ENCODE measurements at regions not wholly inside any gene's neighbourhood (a gene's known extent, or its start where the extent isn't known, plus 50 kb on each side); places are given as distances from the start of the nearest gene placed in this dataset.

- DNase-seq: no peak
- no peaks in the 10 kb centered on the region for H3K9me3 Mint-ChIP-seq (ENCODE audit: low read depth, unreplicated experiment)
- H3K27me3 Mint-ChIP-seq (ENCODE audit: unreplicated experiment): no peaks in the 10 kb centered on the region
- no peak for TF ChIP-seq CTCF (IDR thresholded peaks at IDR 0.05; ENCODE audit: unreplicated experiment)
- H3K4me1 Mint-ChIP-seq (ENCODE audit: low read depth, unreplicated experiment): no peaks in the 10 kb centered on the region
- H3K36me3 Mint-ChIP-seq (ENCODE audit: insufficient read depth, unreplicated experiment): peaks cover 3% of the 10 kb centered on the region
- intact Hi-C loops (cut with micrococcal nuclease; ENCODE audit: unreplicated experiment): no loop called here
- BruUV-seq (replicated peaks): no TSS peak
- no peak overlapping the region for H3K4me3 Mint-ChIP-seq (ENCODE audit: low read depth, unreplicated experiment)
- no peak overlapping the region for H3K27ac Mint-ChIP-seq (ENCODE audit: unreplicated experiment)
- CTCF ChIA-PET: no interaction called here
These were observed 317.5 kb upstream of the SOX5 start for GRCh38 chr12:24266982-24267381.

- DNase-seq: no peak
- Mint-ChIP-seq H3K27me3 (ENCODE audit: unreplicated experiment) (no peaks in the 10 kb centered on the region), H3K36me3 (ENCODE audit: insufficient read depth, unreplicated experiment) (no peaks in the 10 kb centered on the region), H3K9me3 (ENCODE audit: low read depth, unreplicated experiment) (peaks cover 3% of the 10 kb centered on the region), H3K4me3 (ENCODE audit: low read depth, unreplicated experiment) (no peak overlapping the region), H3K27ac (ENCODE audit: unreplicated experiment) (no peak overlapping the region), H3K4me1 (ENCODE audit: low read depth, unreplicated experiment) (no peaks in the 10 kb centered on the region)
- CTCF ChIA-PET: interaction anchor here (0.7 kb wide), 1 partner anchor 9 kb away, joined by 4 read pairs; no protein-coding TSS in a partner anchor
- BruUV-seq (replicated peaks): no TSS peak
- intact Hi-C loops (cut with micrococcal nuclease; ENCODE audit: unreplicated experiment): no loop called here
- no peak for TF ChIP-seq CTCF (IDR thresholded peaks at IDR 0.05; ENCODE audit: unreplicated experiment)
These were observed 307.2 kb upstream of the SOX5 start for GRCh38 chr12:24256684-24257083.

GRCh38 chr12:24255920-24256665, 306.6 kb upstream of the SOX5 start:
- intact Hi-C loops (cut with micrococcal nuclease; ENCODE audit: unreplicated experiment): no loop called here
- CTCF ChIA-PET: interaction anchor here (0.7 kb wide), 1 partner anchor 8 kb away, joined by 4 read pairs; no protein-coding TSS in a partner anchor
- BruUV-seq (replicated peaks): no TSS peak

GRCh38 chr12:24252602-24253001, 303.1 kb upstream of the SOX5 start:
- Mint-ChIP-seq H3K9me3 (ENCODE audit: low read depth, unreplicated experiment) (no peaks in the 10 kb centered on the region), H3K4me3 (ENCODE audit: low read depth, unreplicated experiment) (no peak overlapping the region), H3K27ac (ENCODE audit: unreplicated experiment) (no peak overlapping the region), H3K27me3 (ENCODE audit: unreplicated experiment) (no peaks in the 10 kb centered on the region), H3K36me3 (ENCODE audit: insufficient read depth, unreplicated experiment) (no peaks in the 10 kb centered on the region), H3K4me1 (ENCODE audit: low read depth, unreplicated experiment) (no peaks in the 10 kb centered on the region)
- intact Hi-C loops (cut with micrococcal nuclease; ENCODE audit: unreplicated experiment): no loop called here
- DNase-seq: no peak
- CTCF ChIA-PET: interaction anchor here (0.6 kb wide), 1 partner anchor 65 kb away, joined by 5 read pairs; no protein-coding TSS in a partner anchor
- no TSS peak for BruUV-seq (replicated peaks)
- no peak for TF ChIP-seq CTCF (IDR thresholded peaks at IDR 0.05; ENCODE audit: unreplicated experiment)

More at GRCh38 chr12:24255920-24256665, 306.6 kb upstream of the SOX5 start:
- Mint-ChIP-seq H3K27me3 (ENCODE audit: unreplicated experiment) (no peaks in the 10 kb centered on the region), H3K4me1 (ENCODE audit: low read depth, unreplicated experiment) (no peaks in the 10 kb centered on the region), H3K27ac (ENCODE audit: unreplicated experiment) (no peak overlapping the region), H3K36me3 (ENCODE audit: insufficient read depth, unreplicated experiment) (no peaks in the 10 kb centered on the region), H3K9me3 (ENCODE audit: low read depth, unreplicated experiment) (peaks cover 3% of the 10 kb centered on the region), H3K4me3 (ENCODE audit: low read depth, unreplicated experiment) (no peak overlapping the region)
- TF ChIP-seq CTCF (IDR thresholded peaks at IDR 0.05; ENCODE audit: unreplicated experiment): no peak
- DNase-seq: no peak

All from Calu3 (cell line).